Activated CD8-positive, alpha-beta memory T cell treated with anti-CD3 and anti-CD28 coated beads, Interleukin-2, amount 10 ng/mL, durations not matched to agents 7 days and 5 days (primary cell): ENCODE measurements at regions not wholly inside any gene's neighbourhood (a gene's known extent, or its start where the extent isn't known, plus 50 kb on each side); places are given as distances from the start of the nearest gene placed in this dataset.
"Not testable (repeated sequence)": the region's sequence is repeated elsewhere in the genome, so short reads cannot be mapped to it uniquely, and the experiment has no call there.

ENCODE experiments used
- ATAC-seq: fragments of 150-1000 bp; cut with Tn5 transposase; one replicate; pipeline ENCODE4 v1.10.0; 2021; ENCODE audit warnings: moderate library complexity
- CTCF ChIA-PET: fragments of 350-600 bp; sonication (Branson Sonifier 250); formaldehyde crosslinking; loops from one replicate; lab custom pipeline; 2021; ENCODE audit warnings: antibody characterized with exemption; lab: Charles Lee
- DNase-seq: peaks from one replicate; pipeline ENCODE4 v3.0.0-alpha.2; 2020
- H3K27ac Mint-ChIP-seq: one replicate; pipeline ENCODE4 v1.8.0; 2021; ENCODE audit warnings: mild to moderate bottlenecking, mixed read lengths
- H3K27me3 Mint-ChIP-seq: one replicate; pipeline ENCODE4 v1.8.0; 2021; ENCODE audit warnings: mixed read lengths
- H3K36me3 Mint-ChIP-seq: one replicate; pipeline ENCODE4 v1.8.0; 2021; ENCODE audit warnings: mild to moderate bottlenecking, mixed read lengths
- H3K4me1 Mint-ChIP-seq: one replicate; pipeline ENCODE4 v1.8.0; 2021; ENCODE audit warnings: mixed read lengths
- H3K4me3 Mint-ChIP-seq: one replicate; pipeline ENCODE4 v1.8.0; 2021; ENCODE audit warnings: mild to moderate bottlenecking, moderate library complexity, mixed read lengths
- H3K9me3 Mint-ChIP-seq: one replicate; pipeline ENCODE4 v1.8.0; 2022; ENCODE audit warnings: low read depth, mixed read lengths

- Mint-ChIP-seq H3K4me3 (peak overlapping the region; percentile 46), H3K36me3 (peaks cover 1% of the 10 kb centered on the region), H3K27ac (no peak overlapping the region), H3K4me1 (peaks cover 10% of the 10 kb centered on the region), H3K27me3 (peaks cover 74% of the 10 kb centered on the region), H3K9me3 (no peaks in the 10 kb centered on the region)
- ATAC-seq (peak; percentile 68), DNase-seq (no peak)
- CTCF ChIA-PET = interaction anchor here (1.2 to 1.5 kb wide), 3 partner anchors 12 to 272 kb away, joined by 4 to 5 read pairs (median 5); partner anchors contain the start of gene MZT2A
Observed at GRCh38 chr2:131425231-131425941, 50.5 kb upstream of the TUBA3D start.

- peak overlapping the region; percentile 29 for H3K4me3 Mint-ChIP-seq
- CTCF ChIA-PET, H3K36me3 Mint-ChIP-seq, H3K9me3 Mint-ChIP-seq, DNase-seq, H3K27ac Mint-ChIP-seq: not testable (repeated sequence)
- H3K27me3 Mint-ChIP-seq = peaks cover 73% of the 10 kb centered on the region
- ATAC-seq = peak; percentile 31
- peaks cover 10% of the 10 kb centered on the region for H3K4me1 Mint-ChIP-seq
Observed at GRCh38 chr2:131424605-131425114, 51.3 kb upstream of the TUBA3D start.

- ATAC-seq, H3K27ac Mint-ChIP-seq, H3K36me3 Mint-ChIP-seq, DNase-seq, H3K9me3 Mint-ChIP-seq, H3K4me3 Mint-ChIP-seq, H3K4me1 Mint-ChIP-seq: not testable (repeated sequence)
- peaks cover 69% of the 10 kb centered on the region for H3K27me3 Mint-ChIP-seq
- CTCF ChIA-PET = interaction anchor here (0.8 kb wide), 1 partner anchor 252 kb away, joined by 3 read pairs; no protein-coding TSS in a partner anchor
Observed at GRCh38 chr2:131420751-131421150, 55.2 kb upstream of the TUBA3D start.

GRCh38 chr2:131419441-131419840 is 55.5 kb upstream of the RAB6D start:
- no peaks in the 10 kb centered on the region for H3K9me3 Mint-ChIP-seq
- H3K4me1 Mint-ChIP-seq = no peaks in the 10 kb centered on the region
- H3K4me3 Mint-ChIP-seq = no peak overlapping the region
- DNase-seq = no peak
- no peak for ATAC-seq
- H3K27ac Mint-ChIP-seq = no peak overlapping the region
- no peaks in the 10 kb centered on the region for H3K36me3 Mint-ChIP-seq
- peaks cover 69% of the 10 kb centered on the region for H3K27me3 Mint-ChIP-seq
- CTCF ChIA-PET = interaction anchor here (1.0 kb wide), 1 partner anchor 14 kb away, joined by 3 read pairs; no protein-coding TSS in a partner anchor

- no peaks in the 10 kb centered on the region for H3K9me3 Mint-ChIP-seq
- H3K27me3 Mint-ChIP-seq = peaks cover 61% of the 10 kb centered on the region
- DNase-seq (no peak), ATAC-seq (no peak)
- CTCF ChIA-PET = interaction anchor here (1.4 kb wide), 1 partner anchor 74 kb away, joined by 5 read pairs; no protein-coding TSS in a partner anchor
- no peak overlapping the region for H3K4me3 Mint-ChIP-seq
- no peak overlapping the region for H3K27ac Mint-ChIP-seq
- H3K36me3 Mint-ChIP-seq = no peaks in the 10 kb centered on the region
- H3K4me1 Mint-ChIP-seq = no peaks in the 10 kb centered on the region
Observed at GRCh38 chr2:131418625-131419024, 54.7 kb upstream of the RAB6D start.

- Mint-ChIP-seq H3K4me3 (no peak overlapping the region), H3K27ac (no peak overlapping the region), H3K27me3 (peaks cover 58% of the 10 kb centered on the region), H3K9me3 (no peaks in the 10 kb centered on the region), H3K36me3 (no peaks in the 10 kb centered on the region), H3K4me1 (peaks cover 4% of the 10 kb centered on the region)
- no peak for DNase-seq
- no peak for ATAC-seq
- CTCF ChIA-PET = interaction anchor here (0.8 to 1.4 kb wide), 3 partner anchors 75 to 384 kb away, joined by 3 to 5 read pairs (median 3); no protein-coding TSS in a partner anchor
Observed at GRCh38 chr2:131417886-131418285, 53.9 kb upstream of the RAB6D start.

GRCh38 chr2:131413785-131414184 is 49.8 kb upstream of the RAB6D start:
- Mint-ChIP-seq H3K4me1 (peaks cover 7% of the 10 kb centered on the region), H3K36me3 (no peaks in the 10 kb centered on the region), H3K9me3 (no peaks in the 10 kb centered on the region), H3K27me3 (peaks cover 50% of the 10 kb centered on the region), H3K27ac (no peak overlapping the region), H3K4me3 (no peak overlapping the region)
- DNase-seq (no peak), ATAC-seq (no peak)
- CTCF ChIA-PET = interaction anchor here (0.5 to 8.4 kb wide), 15 partner anchors 9 to 388 kb away, joined by 3 to 53 read pairs (median 4); partner anchors contain the start of gene MZT2A
